ENCODE measurements at regions not wholly inside any gene's neighbourhood (a gene's known extent, or its start where the extent isn't known, plus 50 kb on each side); places are given as distances from the start of the nearest gene placed in this dataset.

- no peak overlapping the region for H3K27ac ChIP-seq (ENCODE audit: low read depth, low read length)
- TF ChIP-seq CTCF (conservative IDR thresholded peaks at IDR 0.05), result no peak
- no peaks in the 10 kb centered on the region for H3K36me3 ChIP-seq (ENCODE audit: control insufficient read depth, insufficient read depth, low read length)
- no peaks in the 10 kb centered on the region for H3K27me3 ChIP-seq (ENCODE audit: control insufficient read depth, insufficient read depth, low read length, poor library complexity, severe bottlenecking)
- Mint-ChIP-seq H3K9me3 (no peaks in the 10 kb centered on the region), H3K36me3 (ENCODE audit: low read depth) (no peaks in the 10 kb centered on the region), H3K4me1 (no peaks in the 10 kb centered on the region), H3K27ac (no peak overlapping the region), H3K27me3 (ENCODE audit: insufficient read depth) (no peaks in the 10 kb centered on the region), H3K4me3 (no peak overlapping the region)
- H3K4me1 ChIP-seq (ENCODE audit: control insufficient read depth, insufficient read depth, low read length), result no peaks in the 10 kb centered on the region
- no peak for DNase-seq
- H3K4me3 ChIP-seq (ENCODE audit: low read length), result no peak overlapping the region
- no peak overlapping the region for H3K9ac ChIP-seq (ENCODE audit: extremely low read depth, low read length, poor library complexity, severe bottlenecking)
- WGBS, 2 experiments (ENCODE audit: insufficient coverage in 1 of 2, insufficient read length in 1 of 2), result 82% methylated on average over 9 to 10 of the region's 10 CpGs
- no peaks in the 10 kb centered on the region for H3K9me3 ChIP-seq (ENCODE audit: control insufficient read depth, low read length)
Measured at GRCh38 chr4:38591617-38592337, 72.2 kb upstream of the KLF3 start.

- TF ChIP-seq CTCF (conservative IDR thresholded peaks at IDR 0.05), result no peak
- Mint-ChIP-seq H3K9me3 (no peaks in the 10 kb centered on the region), H3K27ac (no peak overlapping the region), H3K4me3 (no peak overlapping the region), H3K27me3 (ENCODE audit: insufficient read depth) (no peaks in the 10 kb centered on the region), H3K36me3 (ENCODE audit: low read depth) (no peaks in the 10 kb centered on the region), H3K4me1 (no peaks in the 10 kb centered on the region)
- Histone ChIP-seq H3K36me3 (ENCODE audit: control insufficient read depth, insufficient read depth, low read length) (no peaks in the 10 kb centered on the region), H3K4me1 (ENCODE audit: control insufficient read depth, insufficient read depth, low read length) (no peaks in the 10 kb centered on the region), H3K9me3 (ENCODE audit: control insufficient read depth, low read length) (no peaks in the 10 kb centered on the region), H3K4me3 (ENCODE audit: low read length) (no peak overlapping the region), H3K9ac (ENCODE audit: extremely low read depth, low read length, poor library complexity, severe bottlenecking) (no peak overlapping the region), H3K27me3 (ENCODE audit: control insufficient read depth, insufficient read depth, low read length, poor library complexity, severe bottlenecking) (no peaks in the 10 kb centered on the region), H3K27ac (ENCODE audit: low read depth, low read length) (no peak overlapping the region)
- DNase-seq, result no peak
- WGBS, 2 experiments (ENCODE audit: insufficient coverage in 1 of 2, insufficient read length in 1 of 2), result 93% methylated on average over 3 of the region's 3 CpGs; no CpG with 5 or more reads in 1 of the 2 experiments
Measured at GRCh38 chr4:38598489-38598888, 65.5 kb upstream of the KLF3 start.

GRCh38 chr4:38600575-38600974, 63.4 kb upstream of the KLF3 start:
- no peak overlapping the region for H3K27ac ChIP-seq (ENCODE audit: low read depth, low read length)
- H3K36me3 ChIP-seq (ENCODE audit: control insufficient read depth, insufficient read depth, low read length), result no peaks in the 10 kb centered on the region
- no peaks in the 10 kb centered on the region for H3K9me3 ChIP-seq (ENCODE audit: control insufficient read depth, low read length)
- TF ChIP-seq CTCF (conservative IDR thresholded peaks at IDR 0.05), result no peak
- H3K27me3 Mint-ChIP-seq (ENCODE audit: insufficient read depth), result peaks cover 2% of the 10 kb centered on the region
- peaks cover 5% of the 10 kb centered on the region for H3K4me1 Mint-ChIP-seq
- no peak overlapping the region for H3K4me3 ChIP-seq (ENCODE audit: low read length)
- DNase-seq, result no peak
- no peak overlapping the region for H3K4me3 Mint-ChIP-seq
- H3K9me3 Mint-ChIP-seq, result no peaks in the 10 kb centered on the region
- no peaks in the 10 kb centered on the region for H3K36me3 Mint-ChIP-seq (ENCODE audit: low read depth)
- H3K4me1 ChIP-seq (ENCODE audit: control insufficient read depth, insufficient read depth, low read length), result no peaks in the 10 kb centered on the region
- WGBS, 2 experiments (ENCODE audit: insufficient coverage in 1 of 2, insufficient read length in 1 of 2), result 79 to 81% methylated on average over 4 of the region's 4 CpGs
- H3K27ac Mint-ChIP-seq, result no peak overlapping the region
- H3K27me3 ChIP-seq (ENCODE audit: control insufficient read depth, insufficient read depth, low read length, poor library complexity, severe bottlenecking), result no peaks in the 10 kb centered on the region
- no peak overlapping the region for H3K9ac ChIP-seq (ENCODE audit: extremely low read depth, low read length, poor library complexity, severe bottlenecking)

Data from endodermal cell (in vitro differentiated cells).